Esophagus muscularis mucosa (tissue), 3 donors: ENCODE measurements at regions not wholly inside any gene's neighbourhood (a gene's known extent, or its start where the extent isn't known, plus 50 kb on each side); places are given as distances from the start of the nearest gene placed in this dataset.

ENCODE experiments used
- POLR2A ChIP-seq: fragments of 450-650 bp; IDR thresholded peaks from one replicate; pipeline ENCODE4 v1.6.1; 2017; ENCODE audit warnings: antibody characterized with exemption, moderate library complexity, mild to moderate bottlenecking, low read depth
- TF ChIP-seq, protein P1 (sequence below), 3 experiments: fragments of 200-600 bp in 2 of 3; fragments of 450-650 bp in 1 of 3; sonication (generic) in 2 of 3; IDR thresholded peaks; one replicate each; pipeline ENCODE4 v1.5.1; 2017 to 2019; ENCODE audit warnings: antibody characterized with exemption in 3 of 3, mild to moderate bottlenecking in 2 of 3, moderate library complexity in 1 of 3

DNA sequence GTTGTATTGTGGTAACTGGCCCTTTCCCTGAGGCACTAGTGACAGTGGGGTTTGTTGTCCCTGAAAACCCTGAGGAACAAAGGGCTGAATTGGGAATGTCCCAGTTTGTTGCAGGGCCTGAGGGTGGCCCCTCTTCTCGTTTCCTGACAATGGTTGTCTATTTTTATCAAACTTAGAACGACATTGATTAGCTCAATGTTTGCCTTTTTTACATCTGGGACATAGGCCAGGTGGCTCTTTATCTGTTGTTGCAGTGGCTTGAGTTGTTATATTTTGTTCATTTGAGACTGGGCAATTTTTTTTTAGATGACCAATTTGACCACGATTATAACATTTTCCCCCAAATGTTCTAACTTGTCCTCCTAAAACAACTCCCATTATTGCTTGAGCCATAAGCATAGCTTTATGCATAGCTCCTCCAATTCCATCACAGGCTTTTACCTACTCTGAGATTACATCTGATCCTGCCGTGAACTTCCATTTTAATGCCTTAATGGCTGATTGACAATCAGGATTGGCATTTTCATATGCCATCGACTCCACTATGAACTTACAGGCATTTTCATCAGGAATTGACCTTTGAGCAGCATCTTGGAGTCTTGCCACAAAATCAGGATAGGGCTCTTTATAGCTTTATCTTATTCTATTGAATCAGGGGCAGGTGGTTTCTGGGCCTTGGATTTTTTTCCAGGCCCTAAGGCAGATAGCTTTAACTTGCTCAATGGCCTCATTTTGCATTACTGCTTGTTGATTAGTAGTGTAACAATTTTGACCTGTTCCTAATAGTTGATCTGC lies 604.3 kb downstream of the ALG10 start:
- TF ChIP-seq, protein P1, sequence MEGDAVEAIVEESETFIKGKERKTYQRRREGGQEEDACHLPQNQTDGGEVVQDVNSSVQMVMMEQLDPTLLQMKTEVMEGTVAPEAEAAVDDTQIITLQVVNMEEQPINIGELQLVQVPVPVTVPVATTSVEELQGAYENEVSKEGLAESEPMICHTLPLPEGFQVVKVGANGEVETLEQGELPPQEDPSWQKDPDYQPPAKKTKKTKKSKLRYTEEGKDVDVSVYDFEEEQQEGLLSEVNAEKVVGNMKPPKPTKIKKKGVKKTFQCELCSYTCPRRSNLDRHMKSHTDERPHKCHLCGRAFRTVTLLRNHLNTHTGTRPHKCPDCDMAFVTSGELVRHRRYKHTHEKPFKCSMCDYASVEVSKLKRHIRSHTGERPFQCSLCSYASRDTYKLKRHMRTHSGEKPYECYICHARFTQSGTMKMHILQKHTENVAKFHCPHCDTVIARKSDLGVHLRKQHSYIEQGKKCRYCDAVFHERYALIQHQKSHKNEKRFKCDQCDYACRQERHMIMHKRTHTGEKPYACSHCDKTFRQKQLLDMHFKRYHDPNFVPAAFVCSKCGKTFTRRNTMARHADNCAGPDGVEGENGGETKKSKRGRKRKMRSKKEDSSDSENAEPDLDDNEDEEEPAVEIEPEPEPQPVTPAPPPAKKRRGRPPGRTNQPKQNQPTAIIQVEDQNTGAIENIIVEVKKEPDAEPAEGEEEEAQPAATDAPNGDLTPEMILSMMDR (IDR thresholded peaks at IDR 0.05), result no peak
- no peak for TF ChIP-seq POLR2A
